ENCODE measurements at regions not wholly inside any gene's neighbourhood (a gene's known extent, or its start where the extent isn't known, plus 50 kb on each side); places are given as distances from the start of the nearest gene placed in this dataset.

- H3K27ac ChIP-seq, result no peak overlapping the region
- no peak for TF ChIP-seq CTCF (conservative IDR thresholded peaks at IDR 0.05; ENCODE audit: low read depth)
- ChIA-PET POLR2A (ENCODE audit: low non-redundant PET) (no interaction called here), CTCF (no interaction called here)
- no peak for DNase-seq (ENCODE audit: low spot score)
Measured at GRCh38 chr10:44192435-44192834, 192.5 kb downstream of the CXCL12 start.

DNA sequence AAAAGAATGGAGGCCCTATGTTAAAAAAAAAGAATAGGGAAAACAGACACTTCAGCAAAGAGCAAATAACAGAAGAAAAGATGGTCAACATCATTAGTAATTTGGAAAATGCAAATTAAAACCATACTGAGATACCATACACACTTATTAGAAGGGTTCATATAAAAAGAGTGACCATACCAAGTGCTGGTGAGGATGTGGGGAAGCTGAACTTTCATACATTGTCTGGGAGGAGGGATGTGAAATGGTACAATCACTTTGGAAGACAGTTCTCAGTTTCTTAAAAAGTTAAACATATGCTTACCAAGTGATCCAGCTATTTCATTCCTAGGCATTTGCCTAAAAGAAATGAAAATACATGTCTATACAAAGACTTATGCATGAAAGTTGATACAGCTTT, 194.4 kb downstream of the CXCL12 start:
- no peak for TF ChIP-seq CTCF (conservative IDR thresholded peaks at IDR 0.05; ENCODE audit: low read depth)
- ChIA-PET CTCF (no interaction called here), POLR2A (ENCODE audit: low non-redundant PET) (no interaction called here)
- no peak overlapping the region for H3K27ac ChIP-seq
- DNase-seq (ENCODE audit: low spot score), result no peak

DNA sequence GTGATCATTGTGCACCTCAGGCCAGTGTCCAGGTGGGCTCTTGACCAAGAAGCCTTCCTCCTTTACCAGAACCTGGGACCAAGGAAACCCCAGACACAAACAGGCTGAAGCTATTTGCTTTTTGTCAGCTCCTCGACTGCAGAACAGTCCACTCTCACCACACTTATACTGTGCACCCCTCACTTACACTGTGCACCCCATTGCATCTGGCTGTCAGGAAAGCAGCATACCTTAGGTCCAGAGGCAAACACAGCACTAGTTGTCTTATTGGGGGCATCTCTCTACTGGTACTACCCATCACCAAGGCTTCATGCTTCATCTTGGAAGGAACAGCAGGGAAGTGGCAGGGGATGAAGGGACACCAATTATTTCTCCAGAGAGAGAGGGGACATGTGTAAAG, 198.1 kb downstream of the CXCL12 start:
- no peak for TF ChIP-seq CTCF (conservative IDR thresholded peaks at IDR 0.05; ENCODE audit: low read depth)
- no peak for DNase-seq (ENCODE audit: low spot score)
- CTCF ChIA-PET, result interaction anchor here (0.6 kb wide), 2 partner anchors 14 to 504 kb away, joined by 3 read pairs; no protein-coding TSS in a partner anchor
- POLR2A ChIA-PET (ENCODE audit: low non-redundant PET), result no interaction called here
- no peak overlapping the region for H3K27ac ChIP-seq

GRCh38 chr10:44186150-44186549, 198.7 kb downstream of the CXCL12 start:
- POLR2A ChIA-PET (ENCODE audit: low non-redundant PET), result no interaction called here
- CTCF ChIA-PET, result interaction anchor here (0.6 kb wide), 1 partner anchor 14 kb away, joined by 3 read pairs; no protein-coding TSS in a partner anchor
- TF ChIP-seq CTCF (conservative IDR thresholded peaks at IDR 0.05; ENCODE audit: low read depth), result no peak
- no peak for DNase-seq (ENCODE audit: low spot score)
- no peak overlapping the region for H3K27ac ChIP-seq

GRCh38 chr10:44185315-44185666, 199.6 kb downstream of the CXCL12 start:
- H3K27ac ChIP-seq, result no peak overlapping the region
- ChIA-PET CTCF (no interaction called here), POLR2A (ENCODE audit: low non-redundant PET) (no interaction called here)
- TF ChIP-seq CTCF (conservative IDR thresholded peaks at IDR 0.05; ENCODE audit: low read depth), result no peak
- no peak for DNase-seq (ENCODE audit: low spot score)

DNA sequence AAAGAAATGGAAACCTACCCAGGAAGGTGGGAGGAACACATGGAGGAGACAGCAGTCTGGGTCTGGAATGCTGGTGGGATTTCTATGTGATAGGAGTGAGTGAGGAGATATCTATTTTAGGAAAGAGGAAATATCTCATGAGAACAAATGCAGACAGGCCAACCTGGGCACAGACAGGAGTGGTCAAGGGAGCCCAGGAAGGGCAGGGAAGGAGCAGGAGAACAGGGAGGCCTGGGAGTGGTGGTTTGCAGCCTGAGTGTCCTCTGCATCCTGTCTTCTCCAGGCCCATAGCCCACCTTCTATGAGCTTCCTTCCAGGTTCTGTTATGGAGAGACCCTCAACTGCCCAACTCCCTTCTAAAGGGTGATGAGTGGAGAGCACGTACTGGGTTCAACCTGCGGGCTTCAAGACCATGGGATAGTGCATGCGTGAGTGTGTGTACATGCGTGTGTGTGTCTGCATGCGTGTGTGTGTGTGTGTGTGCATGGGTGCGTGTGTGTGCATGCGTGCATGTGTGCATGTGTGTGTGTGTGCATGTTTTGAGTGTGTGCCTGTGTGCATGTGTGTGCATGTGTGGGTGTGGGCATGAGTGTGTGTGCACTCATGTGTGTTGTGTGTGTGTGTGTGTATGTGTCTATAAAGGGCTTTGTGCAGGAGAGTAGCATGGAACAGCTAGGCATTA, 200.1 kb downstream of the CXCL12 start:
- H3K27ac ChIP-seq, result no peak overlapping the region
- no peak for DNase-seq (ENCODE audit: low spot score)
- POLR2A ChIA-PET (ENCODE audit: low non-redundant PET), result no interaction called here
- no peak for TF ChIP-seq CTCF (conservative IDR thresholded peaks at IDR 0.05; ENCODE audit: low read depth)
- CTCF ChIA-PET, result no interaction called here
